Right atrium auricular region (tissue), 2 donors: ENCODE measurements at regions not wholly inside any gene's neighbourhood (a gene's known extent, or its start where the extent isn't known, plus 50 kb on each side); places are given as distances from the start of the nearest gene placed in this dataset.
"Not testable (repeated sequence)": the region's sequence is repeated elsewhere in the genome, so short reads cannot be mapped to it uniquely, and the experiment has no call there.

Experiments used
- DNase-seq: peaks from one replicate; pipeline ENCODE4 v3.0.0-alpha.2; 2019; ENCODE audit warnings: low spot score
- H3K27ac ChIP-seq, 2 donors: fragments of 200-600 bp; sonication (generic); 1 replicate in 1 of 2; 2 replicates in 1 of 2; pipeline ENCODE4 v1.5.1; 2016 to 2019
- H3K27me3 ChIP-seq, 2 donors: fragments of 200-600 bp; sonication (generic); one replicate each; pipeline versions ENCODE4 v1.5.1 to v1.6.0; 2017 to 2019
- H3K36me3 ChIP-seq: fragments of 200-600 bp; sonication (generic); one replicate; pipeline ENCODE4 v1.5.1; 2016
- H3K4me1 ChIP-seq, 2 donors: fragments of 200-600 bp; sonication (generic); one replicate each; pipeline versions ENCODE4 v1.5.1 to v1.6.0; 2017 to 2019
- H3K4me3 ChIP-seq, 2 donors: fragments of 200-600 bp; sonication (generic); 1 replicate in 1 of 2; 2 replicates in 1 of 2; pipeline ENCODE4 v1.5.1; 2017 to 2019; ENCODE audit warnings: mild to moderate bottlenecking in 1 of 2, moderate library complexity in 1 of 2
- H3K9me3 ChIP-seq, 2 donors: fragments of 200-600 bp; sonication (generic); one replicate each; pipeline ENCODE4 v1.5.1; 2019
- CTCF ChIP-seq, 2 donors: fragments of 200-600 bp; sonication (generic); IDR thresholded peaks; one replicate each; pipeline ENCODE4 v1.5.1; 2019; ENCODE audit warnings: antibody characterized with exemption in 2 of 2

- Histone ChIP-seq H3K4me3 (no peak overlapping the region), H3K36me3 (no peaks in the 10 kb centered on the region), H3K4me1 (no peaks in the 10 kb centered on the region), H3K27ac (no peak overlapping the region), H3K9me3 (no peaks in the 10 kb centered on the region), H3K27me3 (no peaks in the 10 kb centered on the region)
- no peak for DNase-seq
- TF ChIP-seq CTCF (IDR thresholded peaks at IDR 0.05): no peak
These were observed 187.1 kb downstream of the UACA start for GRCh38 chr15:70576276-70576675.

DNA sequence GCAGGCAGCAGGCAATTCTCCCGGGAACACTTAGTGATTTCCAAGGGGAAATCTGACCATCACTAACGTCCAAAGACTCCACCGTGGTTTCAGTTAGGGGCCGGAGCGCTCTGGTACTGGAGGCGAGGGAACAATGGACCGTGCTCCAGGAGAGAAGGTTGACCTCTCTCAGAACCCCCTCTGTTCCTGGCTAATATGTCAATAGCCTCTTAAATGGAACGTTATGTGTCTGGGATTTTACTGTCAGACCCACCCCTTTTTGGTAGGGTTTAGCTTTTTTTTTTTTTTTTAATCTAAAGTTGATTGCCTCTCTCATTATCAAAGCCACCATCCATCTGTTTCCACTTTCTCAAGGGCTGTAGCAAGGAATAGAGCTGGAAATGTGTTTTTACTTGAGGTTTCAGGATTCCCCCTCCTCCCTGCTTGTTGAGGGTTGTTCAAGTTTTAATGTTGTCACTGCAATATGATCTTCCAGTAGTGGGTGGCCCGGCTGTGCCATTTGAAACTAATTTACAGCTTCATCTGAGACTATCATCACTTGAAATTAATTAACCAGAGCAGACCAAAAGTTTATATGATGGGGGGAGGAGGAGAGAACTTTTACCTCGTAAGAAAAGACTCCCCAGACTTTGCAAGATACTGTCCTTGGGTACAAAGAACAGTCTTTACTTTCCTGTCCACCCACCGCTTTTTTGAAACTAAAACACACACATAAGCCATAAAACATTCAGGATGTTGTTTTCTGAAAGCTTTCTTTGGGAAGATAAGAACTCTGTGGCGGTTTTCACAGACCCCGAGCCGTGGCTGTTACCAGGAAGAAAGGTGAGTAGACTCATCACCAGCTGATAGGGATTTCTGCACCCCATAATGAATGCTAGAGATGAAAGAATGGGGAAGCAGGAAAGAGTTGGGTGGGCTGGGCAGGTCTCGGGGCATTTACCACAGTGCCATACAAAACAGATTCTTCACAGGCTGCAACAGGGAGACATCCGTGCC is 187.8 kb downstream of the UACA start:
- Histone ChIP-seq H3K36me3 (no peaks in the 10 kb centered on the region), H3K9me3 (no peaks in the 10 kb centered on the region), H3K27me3 (no peaks in the 10 kb centered on the region), H3K27ac (no peak overlapping the region), H3K4me1 (no peaks in the 10 kb centered on the region), H3K4me3 (no peak overlapping the region)
- no peak for DNase-seq
- no peak for TF ChIP-seq CTCF (IDR thresholded peaks at IDR 0.05)

DNA sequence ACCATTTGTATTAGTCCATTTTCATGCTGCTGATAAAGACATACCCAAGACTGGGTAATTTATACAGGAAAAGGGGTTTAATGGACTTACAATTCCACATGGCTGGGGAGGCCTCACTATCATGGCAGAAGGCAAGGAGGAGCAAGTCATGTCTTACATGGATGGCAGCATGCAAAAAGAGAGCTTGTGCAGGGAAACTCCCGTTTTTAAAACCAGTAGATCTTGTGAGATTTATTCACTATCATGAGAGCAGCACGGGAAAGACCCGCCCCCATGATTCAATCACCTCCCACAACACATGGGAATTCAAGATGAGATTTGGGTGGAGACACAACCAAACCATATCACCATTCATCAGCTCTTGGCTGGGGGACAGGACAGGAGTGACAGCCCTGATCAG is 189.0 kb downstream of the UACA start:
- H3K36me3 ChIP-seq, H3K4me3 ChIP-seq, H3K4me1 ChIP-seq, DNase-seq, H3K27me3 ChIP-seq, H3K9me3 ChIP-seq, H3K27ac ChIP-seq: not testable (repeated sequence)

GRCh38 chr15:70573121-70573850 is 190.1 kb downstream of the UACA start:
- Histone ChIP-seq H3K36me3 (no peaks in the 10 kb centered on the region), H3K27me3 (no peaks in the 10 kb centered on the region), H3K9me3 (no peaks in the 10 kb centered on the region), H3K4me3 (no peak overlapping the region), H3K27ac (no peak overlapping the region), H3K4me1 (no peaks in the 10 kb centered on the region)
- no peak for TF ChIP-seq CTCF (IDR thresholded peaks at IDR 0.05)
- no peak for DNase-seq

GRCh38 chr15:70569714-70570231 is 193.6 kb downstream of the UACA start:
- Histone ChIP-seq H3K4me3 (no peak overlapping the region), H3K9me3 (no peaks in the 10 kb centered on the region), H3K27ac (no peak overlapping the region), H3K36me3 (no peaks in the 10 kb centered on the region), H3K27me3 (no peaks in the 10 kb centered on the region), H3K4me1 (no peaks in the 10 kb centered on the region)
- no peak for DNase-seq
- no peak for TF ChIP-seq CTCF (IDR thresholded peaks at IDR 0.05)

DNA sequence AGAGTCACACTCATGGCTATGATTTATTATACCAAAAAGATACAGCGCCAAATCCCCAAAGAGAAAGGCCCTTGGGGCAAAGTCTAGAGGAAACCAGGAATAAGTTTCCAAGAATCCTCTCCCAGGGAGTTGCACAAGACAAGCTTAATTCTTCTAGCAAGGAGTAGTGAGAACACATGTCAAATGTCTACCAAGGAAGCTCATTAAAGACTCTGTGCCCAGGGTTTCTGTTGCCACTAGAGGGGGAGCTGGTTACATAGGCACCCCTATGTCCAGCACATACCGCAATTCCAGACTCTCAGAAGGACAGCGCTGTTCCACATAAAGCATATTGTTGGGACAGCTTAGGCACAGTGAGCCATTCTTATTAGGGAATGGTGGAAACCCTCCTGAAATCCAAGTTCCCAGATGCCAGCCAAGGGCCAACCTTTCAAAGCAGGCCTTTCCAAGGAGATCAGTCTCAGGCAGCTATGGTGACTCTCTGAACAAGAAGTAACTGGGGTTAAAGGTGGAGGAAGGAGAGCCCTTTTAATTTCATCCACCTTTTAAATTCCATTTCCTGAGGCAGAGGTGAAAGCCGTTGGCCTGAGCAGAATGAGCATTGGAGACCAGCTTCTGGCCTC is 194.2 kb downstream of the UACA start:
- peak; percentile 19 to 75 for TF ChIP-seq CTCF (IDR thresholded peaks at IDR 0.05)
- Histone ChIP-seq H3K9me3 (no peaks in the 10 kb centered on the region), H3K4me3 (no peak overlapping the region), H3K27ac (no peak overlapping the region), H3K4me1 (no peaks in the 10 kb centered on the region), H3K27me3 (no peaks in the 10 kb centered on the region), H3K36me3 (no peaks in the 10 kb centered on the region)
- no peak for DNase-seq
